ENCODE measurements at regions not wholly inside any gene's neighbourhood (a gene's known extent, or its start where the extent isn't known, plus 50 kb on each side); places are given as distances from the start of the nearest gene placed in this dataset.

DNA sequence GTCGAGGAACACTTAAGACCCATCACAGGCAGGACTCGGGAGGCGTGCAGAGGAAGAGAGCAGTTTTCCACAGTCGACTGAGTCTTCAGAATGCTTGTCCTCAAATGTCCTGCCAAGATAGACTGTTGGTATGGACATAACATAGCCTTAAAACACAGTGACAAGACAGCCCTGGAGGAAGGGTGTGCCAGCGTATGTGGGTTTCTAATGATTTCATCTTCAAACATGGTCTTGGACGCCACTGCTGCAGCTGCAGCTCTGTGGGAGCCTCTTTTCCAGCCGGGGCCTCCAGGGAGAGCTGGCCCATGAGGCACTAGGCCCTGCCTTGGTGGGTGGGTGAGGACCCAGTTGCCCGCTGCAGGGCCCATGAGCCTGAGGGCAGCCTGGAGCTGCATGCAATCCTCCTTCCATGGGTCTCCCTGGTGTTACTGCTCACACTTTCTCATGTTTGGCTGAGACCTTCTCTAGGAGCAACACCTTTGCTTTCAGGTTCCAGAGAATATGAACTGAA is 198.6 kb downstream of the KLF13 start:
- intact Hi-C loops (cut with micrococcal nuclease; ENCODE audit: unreplicated experiment): no loop called here
- CTCF ChIA-PET: interaction anchor here (1.0 kb wide), 1 partner anchor 29 kb away, joined by 5 read pairs; no protein-coding TSS in a partner anchor
- TF ChIP-seq, protein P1, sequence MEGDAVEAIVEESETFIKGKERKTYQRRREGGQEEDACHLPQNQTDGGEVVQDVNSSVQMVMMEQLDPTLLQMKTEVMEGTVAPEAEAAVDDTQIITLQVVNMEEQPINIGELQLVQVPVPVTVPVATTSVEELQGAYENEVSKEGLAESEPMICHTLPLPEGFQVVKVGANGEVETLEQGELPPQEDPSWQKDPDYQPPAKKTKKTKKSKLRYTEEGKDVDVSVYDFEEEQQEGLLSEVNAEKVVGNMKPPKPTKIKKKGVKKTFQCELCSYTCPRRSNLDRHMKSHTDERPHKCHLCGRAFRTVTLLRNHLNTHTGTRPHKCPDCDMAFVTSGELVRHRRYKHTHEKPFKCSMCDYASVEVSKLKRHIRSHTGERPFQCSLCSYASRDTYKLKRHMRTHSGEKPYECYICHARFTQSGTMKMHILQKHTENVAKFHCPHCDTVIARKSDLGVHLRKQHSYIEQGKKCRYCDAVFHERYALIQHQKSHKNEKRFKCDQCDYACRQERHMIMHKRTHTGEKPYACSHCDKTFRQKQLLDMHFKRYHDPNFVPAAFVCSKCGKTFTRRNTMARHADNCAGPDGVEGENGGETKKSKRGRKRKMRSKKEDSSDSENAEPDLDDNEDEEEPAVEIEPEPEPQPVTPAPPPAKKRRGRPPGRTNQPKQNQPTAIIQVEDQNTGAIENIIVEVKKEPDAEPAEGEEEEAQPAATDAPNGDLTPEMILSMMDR (IDR thresholded peaks at IDR 0.05; ENCODE audit: unreplicated experiment): no peak
- H3K36me3 Mint-ChIP-seq (ENCODE audit: insufficient read depth, unreplicated experiment): no peaks in the 10 kb centered on the region
- H3K27me3 Mint-ChIP-seq (ENCODE audit: unreplicated experiment): peaks cover 15% of the 10 kb centered on the region
- no peak overlapping the region for H3K27ac Mint-ChIP-seq (ENCODE audit: unreplicated experiment)
- no TSS peak for BruUV-seq (replicated peaks)
- H3K4me1 Mint-ChIP-seq (ENCODE audit: low read depth, unreplicated experiment): no peaks in the 10 kb centered on the region
- no peaks in the 10 kb centered on the region for H3K9me3 Mint-ChIP-seq (ENCODE audit: low read depth, unreplicated experiment)
- no peak for DNase-seq
- no peak overlapping the region for H3K4me3 Mint-ChIP-seq (ENCODE audit: low read depth, unreplicated experiment)

DNA sequence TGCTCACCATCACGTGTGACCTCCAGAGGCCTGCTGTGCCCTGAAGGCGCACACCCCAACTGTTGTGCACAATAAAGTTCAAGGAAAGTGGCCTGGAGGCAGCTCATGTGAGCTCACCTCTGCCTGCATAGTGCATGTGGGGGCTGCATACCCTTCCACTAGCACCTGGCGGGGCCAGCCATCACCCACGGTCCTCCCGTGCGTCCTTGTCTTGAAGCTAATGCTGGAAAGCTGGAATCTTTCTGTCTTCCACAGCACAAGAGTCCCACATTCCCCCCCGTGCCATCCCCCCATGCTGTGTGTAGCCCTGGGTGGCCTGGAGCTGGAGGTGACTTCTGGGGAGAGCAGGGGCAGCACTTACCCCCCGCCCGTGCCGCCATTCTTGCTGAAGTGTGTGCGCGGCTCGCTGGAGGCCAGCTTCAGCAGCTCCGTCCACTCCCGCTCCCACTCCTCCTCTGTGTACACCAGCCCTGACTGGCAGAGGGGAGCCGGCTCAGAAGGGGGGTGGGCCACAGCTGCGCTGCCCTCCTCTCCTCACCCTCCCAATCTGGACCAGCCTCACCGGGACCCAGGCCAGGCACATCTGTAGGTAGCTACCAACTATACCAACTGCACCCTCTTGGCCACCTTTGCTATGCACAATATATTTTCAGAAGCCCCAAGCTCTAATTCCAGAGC is 199.5 kb downstream of the KLF13 start:
- CTCF ChIA-PET: interaction anchor here (1.0 kb wide), 1 partner anchor 30 kb away, joined by 5 read pairs; no protein-coding TSS in a partner anchor
- intact Hi-C loops (cut with micrococcal nuclease; ENCODE audit: unreplicated experiment): no loop called here
- H3K27ac Mint-ChIP-seq (ENCODE audit: unreplicated experiment): no peak overlapping the region
- no TSS peak for BruUV-seq (replicated peaks)
- H3K36me3 Mint-ChIP-seq (ENCODE audit: insufficient read depth, unreplicated experiment): no peaks in the 10 kb centered on the region
- TF ChIP-seq, protein P1 (IDR thresholded peaks at IDR 0.05; ENCODE audit: unreplicated experiment): no peak
- DNase-seq: no peak
- no peaks in the 10 kb centered on the region for H3K9me3 Mint-ChIP-seq (ENCODE audit: low read depth, unreplicated experiment)
- H3K27me3 Mint-ChIP-seq (ENCODE audit: unreplicated experiment): peaks cover 19% of the 10 kb centered on the region
- H3K4me1 Mint-ChIP-seq (ENCODE audit: low read depth, unreplicated experiment): no peaks in the 10 kb centered on the region
- no peak overlapping the region for H3K4me3 Mint-ChIP-seq (ENCODE audit: low read depth, unreplicated experiment)

DNA sequence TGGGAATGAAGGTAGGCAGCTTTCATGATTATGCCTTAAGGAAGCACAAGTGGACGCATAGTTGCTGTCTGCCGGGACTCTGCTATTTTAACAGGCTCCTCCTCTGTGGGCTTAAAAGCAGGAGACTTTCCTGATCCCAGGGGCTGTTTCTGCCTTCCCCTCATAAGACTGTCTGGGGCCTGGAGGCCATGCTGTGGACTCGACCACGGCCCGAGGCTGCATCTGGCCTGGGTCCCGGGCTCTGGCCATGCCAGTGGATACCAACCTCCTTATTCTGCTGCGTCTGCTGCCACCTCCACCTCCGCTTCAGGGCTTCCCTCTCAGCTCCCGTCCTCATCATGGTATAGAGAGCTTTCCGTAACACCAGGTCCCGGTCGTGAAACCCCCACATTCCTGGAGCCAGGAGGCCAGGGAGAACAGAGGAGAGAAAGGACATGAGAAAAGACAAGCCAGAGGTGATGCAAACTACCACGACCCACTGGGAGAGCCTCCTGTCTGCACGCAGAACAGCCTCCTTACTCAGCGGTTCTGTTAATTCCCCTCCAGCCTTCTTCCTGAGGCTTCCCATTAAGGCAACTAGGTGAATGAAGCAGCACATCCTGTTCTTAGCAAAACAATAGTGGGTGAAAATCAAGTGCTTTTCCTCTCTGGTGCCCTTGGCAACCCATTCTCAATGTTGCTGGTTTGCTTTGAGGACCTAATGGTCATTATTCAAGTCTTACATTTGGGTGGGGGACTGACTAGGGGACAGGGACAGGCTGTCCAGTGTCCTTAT is 200.5 kb downstream of the KLF13 start:
- Mint-ChIP-seq H3K27me3 (ENCODE audit: unreplicated experiment) (peaks cover 19% of the 10 kb centered on the region), H3K4me3 (ENCODE audit: low read depth, unreplicated experiment) (no peak overlapping the region), H3K27ac (ENCODE audit: unreplicated experiment) (no peak overlapping the region), H3K4me1 (ENCODE audit: low read depth, unreplicated experiment) (no peaks in the 10 kb centered on the region), H3K36me3 (ENCODE audit: insufficient read depth, unreplicated experiment) (no peaks in the 10 kb centered on the region), H3K9me3 (ENCODE audit: low read depth, unreplicated experiment) (no peaks in the 10 kb centered on the region)
- no peak for DNase-seq
- TF ChIP-seq, protein P1 (IDR thresholded peaks at IDR 0.05; ENCODE audit: unreplicated experiment): no peak
- intact Hi-C loops (cut with micrococcal nuclease; ENCODE audit: unreplicated experiment): no loop called here
- BruUV-seq (replicated peaks): no TSS peak
- CTCF ChIA-PET: no interaction called here

DNA sequence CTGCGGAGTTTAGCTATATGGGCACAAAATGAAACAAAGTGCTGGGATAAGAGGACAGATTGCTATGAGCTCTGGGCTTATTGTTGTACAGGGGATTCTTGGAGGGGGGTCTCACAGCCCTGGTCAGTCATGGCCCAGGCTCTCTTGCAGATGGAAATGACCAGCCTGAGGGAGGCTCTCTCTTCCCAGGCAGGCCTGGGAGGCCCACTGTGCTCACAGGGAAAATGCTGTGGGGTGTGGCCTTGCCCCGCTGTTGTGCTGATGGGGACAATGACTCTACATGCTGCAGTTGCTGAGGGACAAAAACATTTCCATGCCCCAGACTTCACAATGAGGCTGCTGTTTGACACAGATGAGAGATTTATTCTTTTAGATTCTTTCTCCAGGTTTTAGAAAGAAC is 202.2 kb downstream of the KLF13 start:
- H3K36me3 Mint-ChIP-seq (ENCODE audit: insufficient read depth, unreplicated experiment): no peaks in the 10 kb centered on the region
- no peaks in the 10 kb centered on the region for H3K4me1 Mint-ChIP-seq (ENCODE audit: low read depth, unreplicated experiment)
- H3K27me3 Mint-ChIP-seq (ENCODE audit: unreplicated experiment): peaks cover 19% of the 10 kb centered on the region
- CTCF ChIA-PET: no interaction called here
- TF ChIP-seq, protein P1 (IDR thresholded peaks at IDR 0.05; ENCODE audit: unreplicated experiment): no peak
- H3K9me3 Mint-ChIP-seq (ENCODE audit: low read depth, unreplicated experiment): no peaks in the 10 kb centered on the region
- no peak overlapping the region for H3K4me3 Mint-ChIP-seq (ENCODE audit: low read depth, unreplicated experiment)
- DNase-seq: no peak
- no peak overlapping the region for H3K27ac Mint-ChIP-seq (ENCODE audit: unreplicated experiment)
- intact Hi-C loops (cut with micrococcal nuclease; ENCODE audit: unreplicated experiment): no loop called here
- no TSS peak for BruUV-seq (replicated peaks)

Data from Calu3 (cell line).